ENCODE measurements at regions not wholly inside any gene's neighbourhood (a gene's known extent, or its start where the extent isn't known, plus 50 kb on each side); places are given as distances from the start of the nearest gene placed in this dataset.

DNA sequence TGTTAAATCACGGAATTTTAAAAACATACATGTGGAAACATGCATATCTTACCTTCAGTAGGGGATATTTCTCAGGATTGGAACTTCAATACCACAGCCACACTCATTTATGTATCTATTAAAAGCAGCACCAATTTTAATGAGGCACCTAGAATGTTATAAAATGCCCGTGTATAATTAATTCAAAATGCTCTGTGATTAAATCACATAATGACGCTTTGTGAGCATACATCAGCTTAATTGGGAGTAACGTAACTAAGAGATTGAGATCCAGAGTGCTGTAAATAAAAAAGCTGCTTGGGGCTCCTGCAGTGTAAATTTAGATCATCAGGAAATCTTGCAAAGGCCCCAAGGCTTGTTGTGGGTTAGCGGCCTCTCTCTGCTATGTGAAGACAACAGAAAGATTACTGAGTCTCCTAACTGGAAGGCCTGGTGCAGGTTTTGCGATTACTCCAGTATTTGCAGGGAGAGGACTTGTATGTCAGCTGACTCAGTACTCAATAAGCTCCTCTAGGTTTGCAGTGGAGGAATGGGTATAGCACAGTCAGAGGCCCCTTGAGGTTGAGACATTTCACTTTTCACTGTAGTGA lies 195.5 kb upstream of the PHYHIPL start:
- intact Hi-C loops (cut with micrococcal nuclease) (no loop called here), dilution Hi-C loops (cut with MboI; ENCODE audit: extremely low pct_ligation_motif_present, low sequenced_read_pairs) (no loop called here)
- DNase-seq (ENCODE audit: low read depth, low spot score) = no peak
- H3K79me2 ChIP-seq (ENCODE audit: control insufficient read depth, insufficient read depth, low read length) = no peaks in the 10 kb centered on the region
- H3K9me1 ChIP-seq (replicated peaks; ENCODE audit: control insufficient read depth, extremely low read depth, insufficient read depth, low read length) = no peaks in the 10 kb centered on the region
- H4K20me1 ChIP-seq (replicated peaks; ENCODE audit: control insufficient read depth, extremely low read depth, insufficient read depth, low read length) = no peaks in the 10 kb centered on the region
- H3K9me3 ChIP-seq (replicated peaks; ENCODE audit: control insufficient read depth, insufficient read depth, low read length) = no peaks in the 10 kb centered on the region
- H3K9ac ChIP-seq (replicated peaks; ENCODE audit: extremely low read depth, insufficient read depth, low read length) = no peak overlapping the region
- H3K4me2 ChIP-seq (ENCODE audit: insufficient read depth, low read length) = no peak overlapping the region
- ChIA-PET CTCF (no interaction called here), POLR2A (no interaction called here)
- no peak overlapping the region for H3K4me3 ChIP-seq (replicated peaks in 1 of 3; ENCODE audit: insufficient read depth in 1 of 3, low read depth in 1 of 3, low read length in 3 of 3)
- BruUV-seq (replicated peaks) = no TSS peak
- H3K4me1 ChIP-seq (ENCODE audit: control insufficient read depth, extremely low read depth, insufficient read depth, low read length) = no peaks in the 10 kb centered on the region
- no peak overlapping the region for H3K27ac ChIP-seq (ENCODE audit: insufficient read depth, low read depth, low read length)
- no peaks in the 10 kb centered on the region for H3K27me3 ChIP-seq (ENCODE audit: control insufficient read depth in 2 of 2, insufficient read depth in 2 of 2, low read length in 2 of 2)
- TF ChIP-seq FOS (IDR thresholded peaks at IDR 0.05; ENCODE audit: borderline replicate concordance, insufficient read depth, low read length) (no peak), POLR2AphosphoS5 (IDR thresholded peaks at IDR 0.05; ENCODE audit: insufficient read depth, low read depth, low read length) (no peak), MYC (IDR thresholded peaks at IDR 0.05; ENCODE audit: low read depth, low read length) (no peak), EZH2 (IDR thresholded peaks at IDR 0.05; ENCODE audit: borderline replicate concordance, low read depth, low read length, severe bottlenecking) (no peak)
- TF ChIP-seq, protein P1, sequence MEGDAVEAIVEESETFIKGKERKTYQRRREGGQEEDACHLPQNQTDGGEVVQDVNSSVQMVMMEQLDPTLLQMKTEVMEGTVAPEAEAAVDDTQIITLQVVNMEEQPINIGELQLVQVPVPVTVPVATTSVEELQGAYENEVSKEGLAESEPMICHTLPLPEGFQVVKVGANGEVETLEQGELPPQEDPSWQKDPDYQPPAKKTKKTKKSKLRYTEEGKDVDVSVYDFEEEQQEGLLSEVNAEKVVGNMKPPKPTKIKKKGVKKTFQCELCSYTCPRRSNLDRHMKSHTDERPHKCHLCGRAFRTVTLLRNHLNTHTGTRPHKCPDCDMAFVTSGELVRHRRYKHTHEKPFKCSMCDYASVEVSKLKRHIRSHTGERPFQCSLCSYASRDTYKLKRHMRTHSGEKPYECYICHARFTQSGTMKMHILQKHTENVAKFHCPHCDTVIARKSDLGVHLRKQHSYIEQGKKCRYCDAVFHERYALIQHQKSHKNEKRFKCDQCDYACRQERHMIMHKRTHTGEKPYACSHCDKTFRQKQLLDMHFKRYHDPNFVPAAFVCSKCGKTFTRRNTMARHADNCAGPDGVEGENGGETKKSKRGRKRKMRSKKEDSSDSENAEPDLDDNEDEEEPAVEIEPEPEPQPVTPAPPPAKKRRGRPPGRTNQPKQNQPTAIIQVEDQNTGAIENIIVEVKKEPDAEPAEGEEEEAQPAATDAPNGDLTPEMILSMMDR (IDR thresholded peaks at IDR 0.05; ENCODE audit: extremely low read depth in 1 of 2, insufficient read depth in 1 of 2, low read depth in 1 of 2, low read length in 2 of 2) = no peak
- no peak overlapping the region for H2AFZ ChIP-seq (ENCODE audit: low read depth, low read length)
- H3K36me3 ChIP-seq (ENCODE audit: control insufficient read depth in 2 of 2, extremely low read depth in 1 of 2, insufficient read depth in 2 of 2, low read length in 2 of 2) = no peaks in the 10 kb centered on the region
- no peak for FAIRE-seq

DNA sequence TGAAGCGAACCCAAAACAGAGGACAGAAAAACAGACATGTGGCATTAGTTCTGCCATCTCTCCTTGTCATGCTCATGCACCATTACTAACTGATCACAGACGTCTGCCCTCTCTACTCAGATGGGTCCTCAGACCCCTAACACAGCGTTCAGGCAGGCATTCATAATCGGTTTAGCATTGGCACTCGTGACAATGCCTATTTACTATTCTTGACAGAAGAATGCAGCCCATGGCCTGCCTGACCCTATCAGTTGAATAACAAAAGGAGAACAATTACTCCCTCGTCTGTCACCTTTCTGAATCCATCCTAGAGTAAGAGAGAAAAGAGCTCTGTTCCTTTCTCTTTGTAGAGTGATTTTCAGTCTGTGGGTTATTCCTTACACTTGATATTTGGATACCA lies 194.6 kb upstream of the PHYHIPL start:
- H4K20me1 ChIP-seq (replicated peaks; ENCODE audit: control insufficient read depth, extremely low read depth, insufficient read depth, low read length) = no peaks in the 10 kb centered on the region
- no peak overlapping the region for H3K4me3 ChIP-seq (replicated peaks in 1 of 3; ENCODE audit: insufficient read depth in 1 of 3, low read depth in 1 of 3, low read length in 3 of 3)
- H3K4me2 ChIP-seq (ENCODE audit: insufficient read depth, low read length) = no peak overlapping the region
- no peak overlapping the region for H2AFZ ChIP-seq (ENCODE audit: low read depth, low read length)
- no peak overlapping the region for H3K27ac ChIP-seq (ENCODE audit: insufficient read depth, low read depth, low read length)
- no peaks in the 10 kb centered on the region for H3K79me2 ChIP-seq (ENCODE audit: control insufficient read depth, insufficient read depth, low read length)
- dilution Hi-C loops (cut with MboI; ENCODE audit: extremely low pct_ligation_motif_present, low sequenced_read_pairs) (no loop called here), intact Hi-C loops (cut with micrococcal nuclease) (no loop called here)
- BruUV-seq (replicated peaks) = no TSS peak
- no peaks in the 10 kb centered on the region for H3K9me1 ChIP-seq (replicated peaks; ENCODE audit: control insufficient read depth, extremely low read depth, insufficient read depth, low read length)
- ChIA-PET POLR2A (no interaction called here), CTCF (no interaction called here)
- DNase-seq (ENCODE audit: low read depth, low spot score) (no peak), FAIRE-seq (no peak)
- no peaks in the 10 kb centered on the region for H3K4me1 ChIP-seq (ENCODE audit: control insufficient read depth, extremely low read depth, insufficient read depth, low read length)
- no peaks in the 10 kb centered on the region for H3K36me3 ChIP-seq (ENCODE audit: control insufficient read depth in 2 of 2, extremely low read depth in 1 of 2, insufficient read depth in 2 of 2, low read length in 2 of 2)
- TF ChIP-seq JUN (IDR thresholded peaks at IDR 0.05; ENCODE audit: borderline replicate concordance, insufficient read depth, insufficient read length, low read depth) (no peak), FOS (IDR thresholded peaks at IDR 0.05; ENCODE audit: borderline replicate concordance, insufficient read depth, low read length) (no peak), EZH2 (IDR thresholded peaks at IDR 0.05; ENCODE audit: borderline replicate concordance, low read depth, low read length, severe bottlenecking) (no peak), MYC (IDR thresholded peaks at IDR 0.05; ENCODE audit: low read depth, low read length) (no peak), POLR2AphosphoS5 (IDR thresholded peaks at IDR 0.05; ENCODE audit: insufficient read depth, low read depth, low read length) (no peak)
- TF ChIP-seq, protein P1 (IDR thresholded peaks at IDR 0.05; ENCODE audit: extremely low read depth in 1 of 2, insufficient read depth in 1 of 2, low read depth in 1 of 2, low read length in 2 of 2) = no peak
- TF ChIP-seq, protein P2, sequence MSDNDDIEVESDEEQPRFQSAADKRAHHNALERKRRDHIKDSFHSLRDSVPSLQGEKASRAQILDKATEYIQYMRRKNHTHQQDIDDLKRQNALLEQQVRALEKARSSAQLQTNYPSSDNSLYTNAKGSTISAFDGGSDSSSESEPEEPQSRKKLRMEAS (IDR thresholded peaks at IDR 0.05; ENCODE audit: insufficient read depth, insufficient read length) = no peak
- no peaks in the 10 kb centered on the region for H3K27me3 ChIP-seq (ENCODE audit: control insufficient read depth in 2 of 2, insufficient read depth in 2 of 2, low read length in 2 of 2)
- H3K9me3 ChIP-seq (replicated peaks; ENCODE audit: control insufficient read depth, insufficient read depth, low read length) = no peaks in the 10 kb centered on the region
- H3K9ac ChIP-seq (replicated peaks; ENCODE audit: extremely low read depth, insufficient read depth, low read length) = no peak overlapping the region

All from endothelial cell of umbilical vein (primary cell).